Mesendoderm (in vitro differentiated cells): ENCODE measurements at regions not wholly inside any gene's neighbourhood (a gene's known extent, or its start where the extent isn't known, plus 50 kb on each side); places are given as distances from the start of the nearest gene placed in this dataset.

Source experiments
- DNase-seq: peaks from one replicate; pipeline ENCODE4 v3.0.0; 2013
- H2AK5ac ChIP-seq: 2 replicates; pipeline ENCODE4 v1.6.1; 2013; ENCODE audit warnings: low read length, inconsistent platforms
- H2BK120ac ChIP-seq: 2 replicates; pipeline ENCODE4 v1.6.1; 2013; ENCODE audit warnings: low read depth, mild to moderate bottlenecking, low read length, moderate library complexity, mixed read lengths
- H2BK15ac ChIP-seq: replicated peaks from 2 replicates; pipeline ENCODE4 v1.6.1; 2013; ENCODE audit warnings: low read depth, mild to moderate bottlenecking, moderate library complexity
- H2BK5ac ChIP-seq: 2 replicates; pipeline ENCODE4 v1.6.1; 2013; ENCODE audit warnings: low read length, inconsistent platforms
- H3K18ac ChIP-seq: 2 replicates; pipeline ENCODE4 v1.6.1; 2013; ENCODE audit warnings: mild to moderate bottlenecking, low read length, mixed read lengths
- H3K23ac ChIP-seq: one replicate; pipeline ENCODE4 v1.6.1; 2013; ENCODE audit warnings: low read length
- H3K27ac ChIP-seq: 2 replicates; pipeline ENCODE4 v1.5.1; 2013; ENCODE audit warnings: low read depth, mild to moderate bottlenecking, inconsistent platforms, low read length, moderate library complexity
- H3K27me3 ChIP-seq: 2 replicates; pipeline ENCODE4 v1.6.1; 2013; ENCODE audit warnings: low read length, control low read depth, mild to moderate bottlenecking, inconsistent platforms; ENCODE audit not compliant: insufficient read depth, poor library complexity
- H3K36me3 ChIP-seq: 2 replicates; pipeline ENCODE4 v1.6.1; 2013; ENCODE audit warnings: low read length, inconsistent platforms; ENCODE audit not compliant: control insufficient read depth, insufficient read depth
- H3K4ac ChIP-seq: one replicate; pipeline ENCODE4 v1.6.1; 2013; ENCODE audit warnings: low read depth, mild to moderate bottlenecking, low read length, moderate library complexity
- H3K4me1 ChIP-seq: 2 replicates; pipeline ENCODE4 v1.6.1; 2013; ENCODE audit warnings: low read depth, low read length, inconsistent platforms; ENCODE audit not compliant: control insufficient read depth
- H3K4me2 ChIP-seq: 2 replicates; pipeline ENCODE4 v1.6.1; 2013; ENCODE audit warnings: low read length
- H3K4me3 ChIP-seq: 2 replicates; pipeline ENCODE4 v1.5.1; 2013; ENCODE audit warnings: mild to moderate bottlenecking, low read length
- H3K56ac ChIP-seq: one replicate; pipeline ENCODE4 v1.6.1; 2013; ENCODE audit warnings: low read length
- H3K79me1 ChIP-seq: 2 replicates; pipeline ENCODE4 v1.6.1; 2013; ENCODE audit warnings: low read length, inconsistent platforms
- H3K79me2 ChIP-seq: 2 replicates; pipeline ENCODE4 v1.6.1; 2013; ENCODE audit warnings: mild to moderate bottlenecking, low read length; ENCODE audit not compliant: control insufficient read depth, insufficient read depth
- H3K9ac ChIP-seq: 2 replicates; pipeline ENCODE4 v1.6.1; 2013; ENCODE audit warnings: low read length, inconsistent platforms
- H4K5ac ChIP-seq: one replicate; pipeline ENCODE4 v1.6.1; 2013; ENCODE audit warnings: low read length
- H4K8ac ChIP-seq: one replicate; pipeline ENCODE4 v1.6.1; 2013; ENCODE audit warnings: low read depth, mild to moderate bottlenecking, control low read depth, low read length, moderate library complexity
- WGBS: extraction: QIAGEN DNeasy Blood & Tissue Kit; methylation state at CpG from one replicate; pipeline ENCODE4 v1.1.7; 2013; ENCODE audit warnings: low lambda C conversion rate, missing lambda C conversion rate; ENCODE audit not compliant: insufficient coverage; ENCODE audit errors: extremely low coverage; 5-methylcytosine and 5-hydroxymethylcytosine counted together

DNA sequence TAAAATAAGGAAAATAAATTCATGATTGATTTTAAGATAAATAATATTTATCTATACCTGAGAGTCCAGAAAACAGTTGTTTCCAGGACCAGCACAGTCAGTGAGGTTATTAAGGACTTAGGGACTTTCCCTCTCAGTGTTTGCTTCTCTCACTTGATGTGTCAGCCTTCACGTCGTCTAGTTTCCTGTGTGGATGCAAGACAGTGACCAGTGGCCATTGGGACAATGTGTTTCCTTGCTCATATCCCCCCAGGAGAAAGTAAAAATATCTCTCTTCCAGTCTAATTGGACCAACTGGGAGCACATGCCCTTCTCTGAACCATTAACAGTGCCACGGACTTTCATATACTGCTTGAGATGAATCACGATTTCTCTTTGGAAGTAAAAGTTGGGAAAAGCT is 157.8 kb upstream of the CTNNB1 start:
- no peak overlapping the region for H3K4me2 ChIP-seq
- H3K4ac ChIP-seq, result no peak overlapping the region
- H3K9ac ChIP-seq, result no peak overlapping the region
- peaks cover 6% of the 10 kb centered on the region for H3K4me1 ChIP-seq
- H2BK15ac ChIP-seq, result no peak overlapping the region
- H3K56ac ChIP-seq, result no peak overlapping the region
- no peaks in the 10 kb centered on the region for H3K79me2 ChIP-seq
- no peak overlapping the region for H2AK5ac ChIP-seq
- H2BK5ac ChIP-seq, result no peak overlapping the region
- WGBS, result no CpG with 5 or more reads among the region's 4 CpGs
- H3K36me3 ChIP-seq, result no peaks in the 10 kb centered on the region
- no peak overlapping the region for H3K23ac ChIP-seq
- no peak overlapping the region for H3K27ac ChIP-seq
- no peak for DNase-seq
- no peak overlapping the region for H3K4me3 ChIP-seq
- no peaks in the 10 kb centered on the region for H3K79me1 ChIP-seq
- no peak overlapping the region for H2BK120ac ChIP-seq
- H4K5ac ChIP-seq, result no peak overlapping the region
- H3K18ac ChIP-seq, result no peak overlapping the region
- H4K8ac ChIP-seq, result no peak overlapping the region
- H3K27me3 ChIP-seq, result no peaks in the 10 kb centered on the region

DNA sequence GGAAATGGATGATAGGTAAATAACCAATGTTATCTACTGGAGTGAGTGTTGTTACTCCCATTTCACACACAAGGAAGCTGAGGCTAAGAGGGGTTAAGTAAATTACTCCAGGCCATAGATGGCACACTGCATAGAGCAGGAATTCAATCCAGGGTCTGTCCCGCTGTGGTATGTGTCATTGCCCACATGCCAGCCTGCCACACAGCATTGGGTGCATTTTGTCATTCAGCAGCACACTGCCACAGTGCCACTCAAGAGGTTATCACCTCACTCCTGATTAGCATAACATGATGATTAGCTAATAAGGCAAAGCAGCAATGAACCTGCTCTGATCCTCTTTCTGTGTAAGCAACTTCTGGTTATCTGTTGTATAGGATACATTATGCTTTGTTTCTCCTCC is 157.4 kb upstream of the CTNNB1 start:
- Histone ChIP-seq H3K27me3 (no peaks in the 10 kb centered on the region), H3K36me3 (no peaks in the 10 kb centered on the region), H4K8ac (no peak overlapping the region), H3K79me1 (no peaks in the 10 kb centered on the region), H3K4me1 (peaks cover 6% of the 10 kb centered on the region), H3K4me3 (no peak overlapping the region), H3K4ac (no peak overlapping the region), H2BK15ac (no peak overlapping the region), H3K79me2 (no peaks in the 10 kb centered on the region), H3K27ac (no peak overlapping the region), H2AK5ac (no peak overlapping the region), H4K5ac (no peak overlapping the region), H2BK5ac (no peak overlapping the region), H3K23ac (no peak overlapping the region), H3K18ac (no peak overlapping the region), H3K56ac (no peak overlapping the region), H3K4me2 (no peak overlapping the region), H3K9ac (no peak overlapping the region), H2BK120ac (no peak overlapping the region)
- no CpG with 5 or more reads among the region's 1 CpG for WGBS
- no peak for DNase-seq

GRCh38 chr3:41044523-41044922 is 154.8 kb upstream of the CTNNB1 start:
- Histone ChIP-seq H3K79me2 (no peaks in the 10 kb centered on the region), H2BK15ac (no peak overlapping the region), H3K36me3 (no peaks in the 10 kb centered on the region), H4K5ac (no peak overlapping the region), H4K8ac (no peak overlapping the region), H3K9ac (no peak overlapping the region), H3K23ac (no peak overlapping the region), H2AK5ac (no peak overlapping the region), H3K18ac (no peak overlapping the region), H2BK5ac (no peak overlapping the region), H3K4me3 (no peak overlapping the region), H3K27ac (no peak overlapping the region), H2BK120ac (no peak overlapping the region), H3K79me1 (no peaks in the 10 kb centered on the region), H3K4me1 (peaks cover 6% of the 10 kb centered on the region), H3K27me3 (no peaks in the 10 kb centered on the region), H3K4ac (no peak overlapping the region), H3K56ac (no peak overlapping the region), H3K4me2 (no peak overlapping the region)
- no CpG with 5 or more reads among the region's 5 CpGs for WGBS
- no peak for DNase-seq

- H3K18ac ChIP-seq, result no peak overlapping the region
- WGBS, result no CpG with 5 or more reads among the region's 4 CpGs
- no peak overlapping the region for H3K56ac ChIP-seq
- no peak overlapping the region for H4K5ac ChIP-seq
- DNase-seq, result peak; percentile 43
- no peaks in the 10 kb centered on the region for H3K36me3 ChIP-seq
- no peak overlapping the region for H3K9ac ChIP-seq
- H3K4me2 ChIP-seq, result no peak overlapping the region
- no peak overlapping the region for H2BK120ac ChIP-seq
- H3K4me3 ChIP-seq, result no peak overlapping the region
- H3K79me1 ChIP-seq, result no peaks in the 10 kb centered on the region
- no peak overlapping the region for H2AK5ac ChIP-seq
- H2BK15ac ChIP-seq, result no peak overlapping the region
- no peak overlapping the region for H4K8ac ChIP-seq
- H3K4ac ChIP-seq, result no peak overlapping the region
- no peak overlapping the region for H3K23ac ChIP-seq
- peaks cover 6% of the 10 kb centered on the region for H3K4me1 ChIP-seq
- H3K27me3 ChIP-seq, result no peaks in the 10 kb centered on the region
- H3K79me2 ChIP-seq, result no peaks in the 10 kb centered on the region
- no peak overlapping the region for H3K27ac ChIP-seq
- no peak overlapping the region for H2BK5ac ChIP-seq
These were observed 153.8 kb upstream of the CTNNB1 start for GRCh38 chr3:41045491-41045890.

DNA sequence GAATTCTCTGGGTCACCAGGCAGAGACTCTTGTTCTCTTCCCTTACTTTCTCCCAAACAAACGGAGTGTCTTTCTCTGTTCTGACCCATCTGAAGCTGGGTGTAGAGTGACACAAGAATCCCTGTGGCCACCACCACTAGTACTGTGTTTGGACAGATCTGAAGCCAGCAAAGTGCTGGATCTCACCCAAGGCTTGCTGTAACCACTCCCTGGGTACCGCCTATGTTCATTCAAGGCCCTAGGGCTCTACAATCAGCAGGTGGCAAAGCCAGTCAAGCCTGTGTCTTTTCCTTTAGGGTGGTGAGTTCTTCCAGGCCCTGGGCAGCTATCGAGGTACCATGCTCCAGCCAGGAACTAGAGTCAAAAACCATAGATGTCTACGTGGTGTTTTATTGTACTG is 149.2 kb upstream of the CTNNB1 start:
- no peak overlapping the region for H2AK5ac ChIP-seq
- no peaks in the 10 kb centered on the region for H3K27me3 ChIP-seq
- H3K79me2 ChIP-seq, result no peaks in the 10 kb centered on the region
- no peak overlapping the region for H3K27ac ChIP-seq
- no peak overlapping the region for H2BK15ac ChIP-seq
- WGBS, result no CpG with 5 or more reads among the region's 4 CpGs
- H3K4me2 ChIP-seq, result no peak overlapping the region
- no peak overlapping the region for H3K56ac ChIP-seq
- H3K4me1 ChIP-seq, result peaks cover 3% of the 10 kb centered on the region
- no peak overlapping the region for H3K9ac ChIP-seq
- no peak overlapping the region for H3K23ac ChIP-seq
- no peak overlapping the region for H2BK120ac ChIP-seq
- no peak overlapping the region for H4K8ac ChIP-seq
- no peaks in the 10 kb centered on the region for H3K36me3 ChIP-seq
- no peak overlapping the region for H4K5ac ChIP-seq
- no peak overlapping the region for H3K4me3 ChIP-seq
- no peak overlapping the region for H3K18ac ChIP-seq
- H2BK5ac ChIP-seq, result no peak overlapping the region
- DNase-seq, result no peak
- no peak overlapping the region for H3K4ac ChIP-seq
- H3K79me1 ChIP-seq, result no peaks in the 10 kb centered on the region

DNA sequence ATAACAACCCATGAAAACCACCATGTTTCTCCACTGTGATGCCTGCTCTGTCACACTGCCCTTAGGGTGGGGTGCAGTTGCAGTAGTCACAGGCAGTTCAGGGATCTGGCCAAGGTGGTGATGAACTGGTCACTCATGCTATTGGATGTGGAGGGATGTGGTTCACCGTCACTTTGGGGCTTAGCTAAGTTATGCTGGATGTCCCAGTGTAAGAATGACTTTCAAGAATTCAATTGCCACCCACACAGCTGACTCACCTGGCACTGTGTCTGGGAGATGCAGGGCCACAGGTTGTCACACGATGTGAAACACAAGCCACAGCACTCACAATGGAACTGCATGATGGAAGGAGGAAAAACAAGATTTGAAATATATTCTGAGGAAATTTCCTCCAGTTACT is 146.1 kb upstream of the CTNNB1 start:
- H3K36me3 ChIP-seq, result no peaks in the 10 kb centered on the region
- H3K4me3 ChIP-seq, result no peak overlapping the region
- no CpG with 5 or more reads among the region's 2 CpGs for WGBS
- no peaks in the 10 kb centered on the region for H3K4me1 ChIP-seq
- no peak overlapping the region for H2BK5ac ChIP-seq
- no peak overlapping the region for H3K4me2 ChIP-seq
- H2AK5ac ChIP-seq, result no peak overlapping the region
- H2BK120ac ChIP-seq, result no peak overlapping the region
- no peaks in the 10 kb centered on the region for H3K27me3 ChIP-seq
- H3K79me1 ChIP-seq, result no peaks in the 10 kb centered on the region
- H2BK15ac ChIP-seq, result no peak overlapping the region
- no peak overlapping the region for H3K27ac ChIP-seq
- no peak overlapping the region for H3K4ac ChIP-seq
- no peak overlapping the region for H4K5ac ChIP-seq
- H3K9ac ChIP-seq, result no peak overlapping the region
- H3K23ac ChIP-seq, result no peak overlapping the region
- H3K56ac ChIP-seq, result no peak overlapping the region
- H3K18ac ChIP-seq, result no peak overlapping the region
- H4K8ac ChIP-seq, result no peak overlapping the region
- H3K79me2 ChIP-seq, result no peaks in the 10 kb centered on the region
- DNase-seq, result no peak
